ENCODE measurements at regions not wholly inside any gene's neighbourhood (a gene's known extent, or its start where the extent isn't known, plus 50 kb on each side); places are given as distances from the start of the nearest gene placed in this dataset.

GRCh38 chr7:125924037-125924436, 994.4 kb upstream of the POT1 start:
- Histone ChIP-seq H3K4me2 (no peak overlapping the region), H3K4me1 (ENCODE audit: insufficient read depth) (peaks cover 37% of the 10 kb centered on the region), H3K79me2 (replicated peaks; ENCODE audit: insufficient read depth) (no peaks in the 10 kb centered on the region), H3K9me2 (ENCODE audit: insufficient read depth) (no peaks in the 10 kb centered on the region), H4K20me1 (replicated peaks; ENCODE audit: insufficient read depth) (no peaks in the 10 kb centered on the region), H3K4me3 (no peak overlapping the region), H3K27me3 (ENCODE audit: insufficient read depth) (no peaks in the 10 kb centered on the region), H3K27ac (ENCODE audit: low read depth) (no peak overlapping the region), H2AFZ (no peak overlapping the region), H3F3A (replicated peaks; ENCODE audit: low read depth) (no peaks in the 10 kb centered on the region), H3K36me3 (ENCODE audit: insufficient read depth) (no peaks in the 10 kb centered on the region)
- DNase-seq (ENCODE audit: low spot score) (no peak), ATAC-seq (no peak)
- peaks cover 9% of the 10 kb centered on the region for H3K27me3 Mint-ChIP-seq (ENCODE audit: insufficient read depth, low read depth, poor library complexity)
- no peak overlapping the region; the same call in 2 of the 3 replicates for H3K4me3 Mint-ChIP-seq
- H3K27ac Mint-ChIP-seq = peak overlapping the region; percentile 62
- H3K4me1 Mint-ChIP-seq = peaks cover 45% of the 10 kb centered on the region
- no peak for TF ChIP-seq REST (IDR thresholded peaks at IDR 0.05; ENCODE audit: unreplicated experiment)
- TF ChIP-seq NANOG (IDR thresholded peaks at IDR 0.05; ENCODE audit: borderline replicate concordance) = no peak
- TF ChIP-seq ZNF331 (CRISPR knock-in tag; IDR thresholded peaks at IDR 0.05; ENCODE audit: low read depth) = no peak
- TF ChIP-seq EZH2 (IDR thresholded peaks at IDR 0.05; ENCODE audit: low read depth, unreplicated experiment) = no peak
- TF ChIP-seq CREB1 (CRISPR knock-in tag; IDR thresholded peaks at IDR 0.05; ENCODE audit: low read depth) = no peak
- TF ChIP-seq STAT1 (IDR thresholded peaks at IDR 0.05; ENCODE audit: unreplicated experiment) = no peak
- TF ChIP-seq, protein P1, sequence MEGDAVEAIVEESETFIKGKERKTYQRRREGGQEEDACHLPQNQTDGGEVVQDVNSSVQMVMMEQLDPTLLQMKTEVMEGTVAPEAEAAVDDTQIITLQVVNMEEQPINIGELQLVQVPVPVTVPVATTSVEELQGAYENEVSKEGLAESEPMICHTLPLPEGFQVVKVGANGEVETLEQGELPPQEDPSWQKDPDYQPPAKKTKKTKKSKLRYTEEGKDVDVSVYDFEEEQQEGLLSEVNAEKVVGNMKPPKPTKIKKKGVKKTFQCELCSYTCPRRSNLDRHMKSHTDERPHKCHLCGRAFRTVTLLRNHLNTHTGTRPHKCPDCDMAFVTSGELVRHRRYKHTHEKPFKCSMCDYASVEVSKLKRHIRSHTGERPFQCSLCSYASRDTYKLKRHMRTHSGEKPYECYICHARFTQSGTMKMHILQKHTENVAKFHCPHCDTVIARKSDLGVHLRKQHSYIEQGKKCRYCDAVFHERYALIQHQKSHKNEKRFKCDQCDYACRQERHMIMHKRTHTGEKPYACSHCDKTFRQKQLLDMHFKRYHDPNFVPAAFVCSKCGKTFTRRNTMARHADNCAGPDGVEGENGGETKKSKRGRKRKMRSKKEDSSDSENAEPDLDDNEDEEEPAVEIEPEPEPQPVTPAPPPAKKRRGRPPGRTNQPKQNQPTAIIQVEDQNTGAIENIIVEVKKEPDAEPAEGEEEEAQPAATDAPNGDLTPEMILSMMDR (conservative IDR thresholded peaks at IDR 0.05; ENCODE audit: low read depth in 2 of 2) = no peak
- no peak for TF ChIP-seq POLR2AphosphoS5 (IDR thresholded peaks at IDR 0.05; ENCODE audit: low read depth)
- no peak for TF ChIP-seq JUNB (IDR thresholded peaks at IDR 0.05; ENCODE audit: unreplicated experiment)
- TF ChIP-seq, protein P2, sequence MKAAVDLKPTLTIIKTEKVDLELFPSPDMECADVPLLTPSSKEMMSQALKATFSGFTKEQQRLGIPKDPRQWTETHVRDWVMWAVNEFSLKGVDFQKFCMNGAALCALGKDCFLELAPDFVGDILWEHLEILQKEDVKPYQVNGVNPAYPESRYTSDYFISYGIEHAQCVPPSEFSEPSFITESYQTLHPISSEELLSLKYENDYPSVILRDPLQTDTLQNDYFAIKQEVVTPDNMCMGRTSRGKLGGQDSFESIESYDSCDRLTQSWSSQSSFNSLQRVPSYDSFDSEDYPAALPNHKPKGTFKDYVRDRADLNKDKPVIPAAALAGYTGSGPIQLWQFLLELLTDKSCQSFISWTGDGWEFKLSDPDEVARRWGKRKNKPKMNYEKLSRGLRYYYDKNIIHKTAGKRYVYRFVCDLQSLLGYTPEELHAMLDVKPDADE (IDR thresholded peaks at IDR 0.05) = no peak
- no peak for TF ChIP-seq ZNF462 (CRISPR knock-in tag; IDR thresholded peaks at IDR 0.05)
- no peak for TF ChIP-seq ZNF114 (CRISPR knock-in tag; IDR thresholded peaks at IDR 0.05)
- no peak for TF ChIP-seq EZH2phosphoT487 (IDR thresholded peaks at IDR 0.05; ENCODE audit: unreplicated experiment)
- H3K9me3 Mint-ChIP-seq = no peaks in the 10 kb centered on the region; the same call in 1 of the 3 replicates
- peaks cover 7% of the 10 kb centered on the region for H3K36me3 Mint-ChIP-seq (ENCODE audit: low read depth)

All from GM23338 (cell line).